Dermis microvascular lymphatic vessel endothelial cell (primary cell): ENCODE measurements at regions not wholly inside any gene's neighbourhood (a gene's known extent, or its start where the extent isn't known, plus 50 kb on each side); places are given as distances from the start of the nearest gene placed in this dataset.

ENCODE experiments used
- DNase-seq, 2 donors: peaks; one replicate each; pipeline versions ENCODE4 v3.0.0 to v3.0.0-alpha.2; 2010; ENCODE audit warnings: low read depth in 2 of 2

GRCh38 chr2:121961761-121962160, 206.3 kb downstream of the TSN start:
- DNase-seq: no peak

- no peak for DNase-seq
Measured at GRCh38 chr2:121965661-121966060, 210.2 kb downstream of the TSN start.

GRCh38 chr2:121966663-121967062, 211.2 kb downstream of the TSN start:
- DNase-seq: no peak

- DNase-seq: peak in 1 of 2 donors; percentile 29
Measured at GRCh38 chr2:121969166-121969565, 213.7 kb downstream of the TSN start.

- DNase-seq: peak in 1 of 2 donors; percentile 25
Measured at GRCh38 chr2:121969766-121970639, 214.6 kb downstream of the TSN start.

GRCh38 chr2:121972203-121972602, 216.8 kb downstream of the TSN start:
- DNase-seq: no peak

- peak; percentile 72 to 74 for DNase-seq
Measured at GRCh38 chr2:121974897-121975661, 219.6 kb downstream of the TSN start.

- DNase-seq: no peak
Measured at GRCh38 chr2:121976926-121977325, 221.5 kb downstream of the TSN start.

GRCh38 chr2:121977326-121977725, 221.9 kb downstream of the TSN start:
- DNase-seq: no peak

GRCh38 chr2:121992700-121993099, 237.2 kb downstream of the TSN start:
- DNase-seq: no peak

GRCh38 chr2:121993682-121994081, 238.2 kb downstream of the TSN start:
- DNase-seq: no peak

GRCh38 chr2:121994238-121995206, 239.1 kb downstream of the TSN start:
- DNase-seq: no peak

GRCh38 chr2:121998751-121999150, 243.3 kb downstream of the TSN start:
- DNase-seq: no peak

GRCh38 chr2:121999264-121999663, 243.8 kb downstream of the TSN start:
- peak; percentile 23 to 88 for DNase-seq

GRCh38 chr2:122000556-122001340, 245.3 kb downstream of the TSN start:
- DNase-seq: no peak

- DNase-seq: no peak
Measured at GRCh38 chr2:122001441-122001874, 246.0 kb downstream of the TSN start.

GRCh38 chr2:122003196-122003940, 247.9 kb downstream of the TSN start:
- DNase-seq: no peak

- DNase-seq: no peak
Measured at GRCh38 chr2:122007126-122007525, 251.7 kb downstream of the TSN start.

- no peak for DNase-seq
Measured at GRCh38 chr2:122007577-122007976, 252.1 kb downstream of the TSN start.

- no peak for DNase-seq
Measured at GRCh38 chr2:122009561-122009960, 254.1 kb downstream of the TSN start.
